Neural cell (in vitro differentiated cells): ENCODE measurements at regions not wholly inside any gene's neighbourhood (a gene's known extent, or its start where the extent isn't known, plus 50 kb on each side); places are given as distances from the start of the nearest gene placed in this dataset.

Experiments
- CTCF ChIP-seq: fragments of 450-650 bp; IDR thresholded peaks from 2 replicates; pipeline ENCODE4 v1.5.1; 2014; ENCODE audit warnings: antibody characterized with exemption, mild to moderate bottlenecking, moderate library complexity; ENCODE audit not compliant: poor library complexity, severe bottlenecking
- EP300 ChIP-seq: fragments of 450-650 bp; conservative IDR thresholded peaks from 2 replicates; pipeline ENCODE4 v1.6.1; 2014; ENCODE audit warnings: antibody characterized with exemption, mild to moderate bottlenecking, moderate library complexity; ENCODE audit not compliant: poor library complexity, severe bottlenecking
- EZH2 ChIP-seq: fragments of 200-600, 300-800 bp; shearing (Covaris generic), sonication (generic); IDR thresholded peaks from 2 replicates; pipeline ENCODE4 v1.6.1; 2014; ENCODE audit warnings: antibody characterized with exemption, low read length, borderline replicate concordance, mild to moderate bottlenecking; ENCODE audit not compliant: insufficient read depth, poor library complexity, severe bottlenecking
- MXI1 ChIP-seq: fragments of 450-650 bp; conservative IDR thresholded peaks from 2 replicates; pipeline ENCODE4 v1.6.1; 2014; ENCODE audit warnings: antibody characterized with exemption, mild to moderate bottlenecking; ENCODE audit not compliant: poor library complexity, severe bottlenecking
- POLR2AphosphoS5 ChIP-seq: IDR thresholded peaks from 2 replicates; pipeline ENCODE4 v1.6.1; 2012
- SMC3 ChIP-seq: fragments of 450-650 bp; conservative IDR thresholded peaks from 2 replicates; pipeline ENCODE4 v1.6.1; 2014; ENCODE audit warnings: antibody characterized with exemption, mild to moderate bottlenecking, moderate library complexity; ENCODE audit not compliant: poor library complexity
- TAF1 ChIP-seq: IDR thresholded peaks from 2 replicates; pipeline ENCODE4 v1.6.1; 2012; ENCODE audit warnings: low read depth

GRCh38 chr9:28628031-28628430 is 1054.8 kb upstream of the C9orf72 start:
- TF ChIP-seq CTCF = no peak
- no peak for TF ChIP-seq MXI1
- TF ChIP-seq EP300 = no peak
- no peak for TF ChIP-seq SMC3
- TF ChIP-seq EZH2 = no peak
- no peak for TF ChIP-seq TAF1
- no peak for TF ChIP-seq POLR2AphosphoS5
